ENCODE measurements at regions not wholly inside any gene's neighbourhood (a gene's known extent, or its start where the extent isn't known, plus 50 kb on each side); places are given as distances from the start of the nearest gene placed in this dataset.
"Not testable (repeated sequence)": the region's sequence is repeated elsewhere in the genome, so short reads cannot be mapped to it uniquely, and the experiment has no call there.

GRCh38 chr4:24197955-24198354 lies 308.1 kb upstream of the PPARGC1A start:
- ATAC-seq (replicated peaks in 6 of 8) = peak in 4 of 8 experiments; percentile 25 to 89 (median 74)
- H3K27ac ChIP-seq = no peak overlapping the region
- no peak overlapping the region for H3K4me3 ChIP-seq
- peaks cover 0 to 3% of the 10 kb centered on the region in 2 donors for H3K4me1 ChIP-seq (replicated peaks in 1 of 2)
- in situ Hi-C loops (cut with MboI; ENCODE audit: low pct_unique_long_range_greater_than_20kb in 2 of 9, low sequenced_read_pairs in 9 of 9, unreplicated experiment in 9 of 9) = no loop called here

DNA sequence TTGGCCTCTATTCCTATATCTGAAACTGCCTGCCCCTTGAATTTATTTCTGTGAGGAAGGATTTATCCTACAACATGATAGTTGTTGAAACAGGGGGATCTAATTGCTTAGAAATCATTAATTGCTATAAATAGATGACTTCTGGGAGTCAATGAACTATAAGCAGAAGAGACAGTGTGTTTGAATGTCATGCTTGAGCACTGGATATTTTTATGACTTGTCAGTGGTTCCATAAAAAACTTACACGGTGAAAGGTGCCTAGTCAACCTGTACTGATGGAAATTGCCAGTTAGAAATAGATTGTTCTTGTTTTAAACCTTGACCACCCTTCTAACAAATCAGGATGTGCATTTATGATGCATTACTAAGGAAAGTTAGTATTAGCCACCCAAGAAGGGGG lies 306.9 kb upstream of the PPARGC1A start:
- in situ Hi-C loops (cut with MboI; ENCODE audit: low pct_unique_long_range_greater_than_20kb in 2 of 9, low sequenced_read_pairs in 9 of 9, unreplicated experiment in 9 of 9) = no loop called here
- H3K4me1 ChIP-seq (replicated peaks in 1 of 2) = peaks cover 0 to 3% of the 10 kb centered on the region in 2 donors
- no peak overlapping the region for H3K4me3 ChIP-seq
- WGBS, 10 experiments = 0 to 100% (median 80%) methylated on average over 1 of the region's 1 CpG; no CpG with 5 or more reads in 3 of the 10 experiments
- ATAC-seq (replicated peaks in 6 of 8) = peak in 1 of 8 experiments; percentile 22
- H3K27ac ChIP-seq = no peak overlapping the region

- in situ Hi-C loops (cut with MboI; ENCODE audit: low pct_unique_long_range_greater_than_20kb in 2 of 9, low sequenced_read_pairs in 9 of 9, unreplicated experiment in 9 of 9) = no loop called here
- Histone ChIP-seq H3K4me1 (replicated peaks in 1 of 2) (peaks cover 0 to 3% of the 10 kb centered on the region in 2 donors), H3K27ac (no peak overlapping the region), H3K4me3 (no peak overlapping the region)
- ATAC-seq (replicated peaks in 6 of 8) = peak in 5 of 8 experiments; percentile 28 to 50 (median 41)
- WGBS, 10 experiments = 38 to 100% (median 78%) methylated on average over 1 to 3 of the region's 3 CpGs
These were observed 306.3 kb upstream of the PPARGC1A start for GRCh38 chr4:24195991-24196736.

GRCh38 chr4:24192018-24192641 lies 302.3 kb upstream of the PPARGC1A start:
- H3K4me1 ChIP-seq (replicated peaks in 1 of 2) = peaks cover 0 to 3% of the 10 kb centered on the region in 2 donors
- 33 to 83% (median 71%) methylated on average over 4 to 6 of the region's 6 CpGs; no CpG with 5 or more reads in 1 of the 10 experiments for WGBS, 10 experiments
- no peak overlapping the region for H3K4me3 ChIP-seq
- no peak overlapping the region for H3K27ac ChIP-seq
- in situ Hi-C loops (cut with MboI; ENCODE audit: low pct_unique_long_range_greater_than_20kb in 2 of 9, low sequenced_read_pairs in 9 of 9, unreplicated experiment in 9 of 9) = no loop called here
- no peak for ATAC-seq (replicated peaks in 6 of 8)

- in situ Hi-C loops (cut with MboI; ENCODE audit: low pct_unique_long_range_greater_than_20kb in 2 of 9, low sequenced_read_pairs in 9 of 9, unreplicated experiment in 9 of 9) = no loop called here
- ATAC-seq (replicated peaks in 6 of 8) = no peak
- peaks cover 0 to under 1% of the 10 kb centered on the region in 2 donors for H3K4me1 ChIP-seq (replicated peaks in 1 of 2)
- no peak overlapping the region for H3K27ac ChIP-seq
- 39 to 100% (median 86%) methylated on average over 1 to 11 of the region's 13 CpGs for WGBS, 10 experiments
- no peak overlapping the region for H3K4me3 ChIP-seq
These were observed 301.2 kb upstream of the PPARGC1A start for GRCh38 chr4:24190761-24191695.

DNA sequence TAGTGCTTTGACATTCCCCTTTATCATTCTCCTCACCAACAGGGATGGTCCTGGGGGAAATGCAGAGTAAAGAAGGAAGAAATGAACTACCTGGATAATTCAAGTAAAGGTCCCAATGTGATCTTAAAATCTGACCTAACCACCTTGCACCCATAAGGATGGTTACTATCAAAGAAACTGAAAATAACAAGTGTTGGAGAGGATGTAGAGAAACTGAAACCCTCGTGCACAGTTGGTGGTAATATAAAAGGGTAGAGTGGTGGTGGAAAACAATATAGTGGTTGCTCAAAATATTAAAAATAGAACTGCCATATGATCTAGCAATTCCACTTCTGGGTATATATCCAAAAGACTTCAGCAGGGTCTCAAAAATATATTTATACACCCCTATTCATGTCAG lies 298.6 kb upstream of the PPARGC1A start:
- WGBS, 10 experiments = 33 to 100% (median 70%) methylated on average over 1 of the region's 1 CpG; no CpG with 5 or more reads in 4 of the 10 experiments
- Histone ChIP-seq H3K27ac (no peak overlapping the region), H3K4me3 (no peak overlapping the region), H3K4me1 (replicated peaks in 1 of 2) (no peaks in the 10 kb centered on the region)
- ATAC-seq (replicated peaks in 6 of 8) = no peak
- in situ Hi-C loops (cut with MboI; ENCODE audit: low pct_unique_long_range_greater_than_20kb in 2 of 9, low sequenced_read_pairs in 9 of 9, unreplicated experiment in 9 of 9) = no loop called here

GRCh38 chr4:24186466-24186865 lies 296.6 kb upstream of the PPARGC1A start:
- Histone ChIP-seq H3K27ac (no peak overlapping the region), H3K4me3 (no peak overlapping the region), H3K4me1 (replicated peaks in 1 of 2) (no peaks in the 10 kb centered on the region)
- no peak for ATAC-seq (replicated peaks in 6 of 8)
- in situ Hi-C loops (cut with MboI; ENCODE audit: low pct_unique_long_range_greater_than_20kb in 2 of 9, low sequenced_read_pairs in 9 of 9, unreplicated experiment in 9 of 9) = no loop called here
- 38 to 100% (median 91%) methylated on average over 1 to 5 of the region's 5 CpGs; no CpG with 5 or more reads in 3 of the 10 experiments for WGBS, 10 experiments

GRCh38 chr4:24181005-24181404 lies 291.2 kb upstream of the PPARGC1A start:
- ATAC-seq (replicated peaks in 6 of 8) = no peak
- 43 to 100% (median 63%) methylated on average over 1 to 2 of the region's 2 CpGs; no CpG with 5 or more reads in 3 of the 10 experiments for WGBS, 10 experiments
- H3K4me3 ChIP-seq = no peak overlapping the region
- no peak overlapping the region for H3K27ac ChIP-seq
- in situ Hi-C loops (cut with MboI; ENCODE audit: low pct_unique_long_range_greater_than_20kb in 2 of 9, low sequenced_read_pairs in 9 of 9, unreplicated experiment in 9 of 9) = no loop called here
- H3K4me1 ChIP-seq (replicated peaks in 1 of 2) = no peaks in the 10 kb centered on the region

GRCh38 chr4:24180586-24180985 lies 290.7 kb upstream of the PPARGC1A start:
- in situ Hi-C loops (cut with MboI; ENCODE audit: low pct_unique_long_range_greater_than_20kb in 2 of 9, low sequenced_read_pairs in 9 of 9, unreplicated experiment in 9 of 9) = no loop called here

GRCh38 chr4:24179201-24179840 lies 289.5 kb upstream of the PPARGC1A start:
- no peak overlapping the region for H3K4me3 ChIP-seq
- H3K27ac ChIP-seq = no peak overlapping the region
- H3K4me1 ChIP-seq (replicated peaks in 1 of 2) = no peaks in the 10 kb centered on the region
- in situ Hi-C loops (cut with MboI; ENCODE audit: low pct_unique_long_range_greater_than_20kb in 2 of 9, low sequenced_read_pairs in 9 of 9, unreplicated experiment in 9 of 9) = no loop called here
- WGBS, 10 experiments = 47 to 100% (median 82%) methylated on average over 1 to 4 of the region's 4 CpGs
- no peak for ATAC-seq (replicated peaks in 6 of 8)

More at GRCh38 chr4:24180586-24180985, 290.7 kb upstream of the PPARGC1A start:
- Histone ChIP-seq H3K4me3 (no peak overlapping the region), H3K27ac (no peak overlapping the region), H3K4me1 (replicated peaks in 1 of 2) (no peaks in the 10 kb centered on the region)
- ATAC-seq (replicated peaks in 6 of 8) = no peak

DNA sequence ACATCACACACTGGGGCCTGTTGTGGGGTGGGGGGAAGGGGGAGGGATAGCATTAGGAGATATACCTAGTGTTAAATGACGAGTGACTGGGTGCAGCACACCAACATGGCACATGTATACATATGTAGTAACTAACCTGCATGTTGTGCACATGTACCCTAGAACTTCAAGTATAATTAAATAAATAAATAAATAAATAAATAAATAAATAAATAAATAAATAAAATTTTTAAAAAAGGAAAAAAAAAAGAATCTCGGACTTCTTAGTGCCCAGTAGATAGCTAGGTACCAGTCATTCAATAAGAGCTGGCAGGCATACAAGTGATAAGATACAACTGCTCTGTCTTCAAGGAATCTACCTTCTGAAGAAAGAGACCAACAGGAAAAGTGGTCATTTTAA lies 287.6 kb upstream of the PPARGC1A start:
- H3K4me1 ChIP-seq (replicated peaks in 1 of 2); H3K4me3 ChIP-seq; in situ Hi-C loops (cut with MboI; ENCODE audit: low pct_unique_long_range_greater_than_20kb in 2 of 9, low sequenced_read_pairs in 9 of 9, unreplicated experiment in 9 of 9); H3K27ac ChIP-seq; ATAC-seq (replicated peaks in 6 of 8): not testable (repeated sequence)
- 0 to 100% (median 90%) methylated on average over 1 to 2 of the region's 2 CpGs; no CpG with 5 or more reads in 2 of the 10 experiments for WGBS, 10 experiments

DNA sequence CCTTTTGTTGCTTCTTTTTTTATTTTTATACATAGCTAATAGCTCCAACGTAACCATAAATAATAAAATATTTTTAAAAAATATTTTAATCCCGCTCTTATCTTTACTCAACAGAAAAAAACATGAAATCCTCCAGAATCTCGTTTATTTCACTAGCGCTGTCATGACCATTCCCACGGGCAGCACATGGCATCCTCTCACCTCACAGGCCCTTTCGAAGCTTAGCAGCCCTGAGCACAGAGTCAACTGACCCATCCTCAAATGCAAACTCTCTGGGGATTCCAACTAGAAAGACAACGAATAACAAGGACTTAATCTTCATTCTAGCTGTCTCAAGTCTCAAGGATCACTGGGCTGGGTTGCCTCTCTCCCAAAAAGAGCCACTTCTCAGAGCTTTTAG lies 285.9 kb upstream of the PPARGC1A start:
- peaks cover 0 to 3% of the 10 kb centered on the region in 2 donors for H3K4me1 ChIP-seq (replicated peaks in 1 of 2)
- in situ Hi-C loops (cut with MboI; ENCODE audit: low pct_unique_long_range_greater_than_20kb in 2 of 9, low sequenced_read_pairs in 9 of 9, unreplicated experiment in 9 of 9) = no loop called here
- 40 to 96% (median 88%) methylated on average over 1 to 7 of the region's 7 CpGs for WGBS, 10 experiments
- no peak for ATAC-seq (replicated peaks in 6 of 8)
- H3K4me3 ChIP-seq = no peak overlapping the region
- H3K27ac ChIP-seq = no peak overlapping the region

Measured in motor neuron (in vitro differentiated cells).